HepG2 (cell line): ENCODE measurements at regions not wholly inside any gene's neighbourhood (a gene's known extent, or its start where the extent isn't known, plus 50 kb on each side); places are given as distances from the start of the nearest gene placed in this dataset.

Experiments used
- ATAC-seq: fragments of 200-7000 bp; cut with Tn5 transposase; 3 replicates; pipeline ENCODE4 v1.9.1; 2020; ENCODE audit warnings: mild to moderate bottlenecking, moderate library complexity
- BruUV-seq: library from RNA; stranded (reverse); fragments of 400-500 nt; replicated peaks from 2 replicates; lab custom pipeline; 2021; lab: Mats Ljungman, UMichigan
- CTCF ChIA-PET: fragments of 300-600 bp; formaldehyde crosslinking; extraction: SDS; loops from one replicate; lab custom pipeline; 2021; ENCODE audit warnings: low total read pairs, inconsistent platforms, low intra/inter-chr PET ratio; lab: Yijun Ruan, JAX
- POLR2A ChIA-PET: fragments of 350-600 bp; sonication (Branson Sonifier 250); formaldehyde crosslinking; loops from one replicate; lab custom pipeline; 2020; ENCODE audit warnings: antibody characterized with exemption, inconsistent platforms; lab: Yijun Ruan, JAX
- DNase-seq: peaks from one replicate; pipeline ENCODE4 v3.0.0-alpha.2; 2015; ENCODE audit warnings: low spot score
- FAIRE-seq: peaks from 3 replicates; lab custom pipeline; 2011; peaks lifted over from hg19 to GRCh38; lab: Jason Lieb, UNC
- H2AFZ ChIP-seq: one replicate; pipeline ENCODE4 v1.6.1; 2011; ENCODE audit warnings: low read length, inconsistent platforms
- H3K27ac ChIP-seq: fragments of 300-600 bp; 3 replicates; pipeline ENCODE4 v1.8.0; 2011; ENCODE audit warnings: mixed run types, mild to moderate bottlenecking, mixed read lengths, low read length, inconsistent platforms; ENCODE audit not compliant: insufficient read depth; ENCODE audit errors: extremely low read length
- H3K27me3 ChIP-seq, 2 experiments: fragments of 200-600 bp in 1 of 2; 2 replicates in 1 of 2; 3 replicates in 1 of 2; pipeline versions ENCODE4 v1.6.0 to v1.8.0; 2011; ENCODE audit warnings: low read length in 2 of 2, mild to moderate bottlenecking in 2 of 2, moderate library complexity in 2 of 2, inconsistent platforms in 1 of 2; ENCODE audit not compliant: insufficient read depth in 2 of 2, control insufficient read depth in 1 of 2
- H3K36me3 ChIP-seq, 2 experiments: fragments of 200-600 bp in 1 of 2; replicated peaks in 1 of 2; 2 replicates in 1 of 2; 3 replicates in 1 of 2; pipeline versions ENCODE4 v1.5.1 to v1.8.0; 2011; ENCODE audit warnings: low read length in 2 of 2, inconsistent platforms in 1 of 2; ENCODE audit not compliant: insufficient read depth in 2 of 2, control insufficient read depth in 1 of 2
- H3K4me1 ChIP-seq: 2 replicates; pipeline ENCODE4 v1.5.1; 2012; ENCODE audit warnings: low read length, inconsistent platforms; ENCODE audit not compliant: insufficient read depth
- H3K4me2 ChIP-seq: 2 replicates; pipeline ENCODE4 v1.6.0; 2011; ENCODE audit warnings: low read depth, low read length, inconsistent platforms
- H3K4me3 ChIP-seq, 3 experiments: fragments of 200-600 bp in 1 of 3; sonication (generic), shearing (Covaris generic) in 1 of 3; replicated peaks in 1 of 3; 2 replicates each; pipeline ENCODE4 v1.5.1; 2011 to 2016; ENCODE audit warnings: low read length in 3 of 3, inconsistent platforms in 2 of 3, low read depth in 2 of 3, mild to moderate bottlenecking in 2 of 3, control low read depth in 1 of 3, mixed read lengths in 1 of 3; ENCODE audit not compliant: insufficient read depth in 1 of 3
- H3K79me2 ChIP-seq: one replicate; pipeline ENCODE4 v1.6.1; 2011; ENCODE audit warnings: low read length, inconsistent platforms; ENCODE audit not compliant: insufficient read depth
- H3K9ac ChIP-seq: 2 replicates; pipeline ENCODE4 v1.6.0; 2011; ENCODE audit warnings: mild to moderate bottlenecking, low read depth, low read length, inconsistent platforms; ENCODE audit not compliant: insufficient read depth
- H3K9me3 ChIP-seq: 2 replicates; pipeline ENCODE4 v1.5.1; 2012; ENCODE audit warnings: mild to moderate bottlenecking, low read length
- H4K20me1 ChIP-seq: 2 replicates; pipeline ENCODE4 v1.6.0; 2011; ENCODE audit warnings: inconsistent platforms, mild to moderate bottlenecking, low read length, moderate library complexity; ENCODE audit not compliant: insufficient read depth
- GATAD1 ChIP-seq: IDR thresholded peaks from 2 replicates; pipeline ENCODE4 v1.6.1; 2016; ENCODE audit warnings: missing genetic modification reagents, missing compliant biosample characterization
- MAFF ChIP-seq: IDR thresholded peaks from 2 replicates; pipeline ENCODE4 v1.6.1; 2011; ENCODE audit warnings: low read depth, low read length, improper control_type of control experiment
- NCOR1 ChIP-seq: fragments of 200-600 bp; sonication (generic); IDR thresholded peaks from 2 replicates; pipeline ENCODE4 v1.7.0; 2017; ENCODE audit warnings: antibody characterized with exemption, low read length, borderline replicate concordance
- ONECUT2 ChIP-seq: sonication (generic); formaldehyde crosslinking; IDR thresholded peaks from 2 replicates; pipeline ENCODE4 v1.4.0; 2020; ENCODE audit warnings: missing genetic modification reagents
- PHF20 ChIP-seq: sonication (generic); formaldehyde crosslinking; IDR thresholded peaks from 2 replicates; pipeline ENCODE4 v1.5.0; 2020; ENCODE audit warnings: mild to moderate bottlenecking, missing genetic modification reagents
- PITX1 ChIP-seq: sonication (generic); formaldehyde crosslinking; IDR thresholded peaks from 2 replicates; pipeline ENCODE4 v1.5.1; 2020; ENCODE audit warnings: mild to moderate bottlenecking, missing genetic modification reagents
- RARA ChIP-seq: IDR thresholded peaks from 2 replicates; pipeline ENCODE4 v1.6.1; 2016; ENCODE audit warnings: missing genetic modification reagents, missing compliant biosample characterization
- TAF1 ChIP-seq: sonication (generic); formaldehyde crosslinking; IDR thresholded peaks from 2 replicates; pipeline ENCODE4 v1.4.0; 2020; ENCODE audit warnings: missing genetic modification reagents
- TBL1XR1 ChIP-seq: fragments of 150-350 bp; IDR thresholded peaks from 2 replicates; pipeline ENCODE4 v1.6.1; 2014; ENCODE audit warnings: borderline replicate concordance, low read length; ENCODE audit not compliant: partially characterized antibody
- TBP ChIP-seq: sonication (generic); formaldehyde crosslinking; IDR thresholded peaks from 2 replicates; pipeline ENCODE4 v1.5.0; 2020; ENCODE audit warnings: missing genetic modification reagents
- ZBTB20 ChIP-seq: sonication (generic); formaldehyde crosslinking; IDR thresholded peaks from 2 replicates; pipeline ENCODE4 v1.8.1; 2023; ENCODE audit warnings: missing genetic modification reagents, low read depth, mild to moderate bottlenecking, borderline replicate concordance
- ZBTB8A ChIP-seq: sonication (generic); formaldehyde crosslinking; IDR thresholded peaks from 2 replicates; pipeline ENCODE4 v1.4.0; 2020; ENCODE audit warnings: mild to moderate bottlenecking, low read depth, missing genetic modification reagents, borderline replicate concordance
- ZNF672 ChIP-seq: sonication (generic); formaldehyde crosslinking; IDR thresholded peaks from 2 replicates; pipeline ENCODE4 v1.8.1; 2022; ENCODE audit warnings: missing genetic modification reagents
- ZNF781 ChIP-seq: sonication (generic); formaldehyde crosslinking; IDR thresholded peaks from 2 replicates; pipeline ENCODE4 v1.5.1; 2020; ENCODE audit warnings: borderline replicate concordance, mild to moderate bottlenecking, missing genetic modification reagents; ENCODE audit errors: not compliant biosample characterization
- ZSCAN20 ChIP-seq: sonication (generic); formaldehyde crosslinking; IDR thresholded peaks from 2 replicates; pipeline ENCODE4 v1.4.0; 2020; ENCODE audit warnings: missing genetic modification reagents, mild to moderate bottlenecking, borderline replicate concordance
- WGBS: methylation state at CpG from one replicate; pipeline ENCODE4 v1.1.6; 2017; ENCODE audit warnings: low lambda C conversion rate; 5-methylcytosine and 5-hydroxymethylcytosine counted together
- in situ Hi-C: cut with HindIII; loops from 2 replicates; pipeline ENCODE4 v1.10.0; 2017; ENCODE audit warnings: low pct_unique_long_range_greater_than_20kb; ENCODE audit not compliant: extremely low pct_ligation_motif_present
- intact Hi-C: fragments of 100-400 bp; cut with micrococcal nuclease; formaldehyde crosslinking; loops from one replicate; pipeline ENCODE4 v1.10.0; 2022; ENCODE audit not compliant: unreplicated experiment
- TF ChIP-seq, protein P1 (sequence below): sonication (generic); formaldehyde crosslinking; IDR thresholded peaks from 2 replicates; pipeline ENCODE4 v1.4.0; 2020; ENCODE audit warnings: mild to moderate bottlenecking, missing genetic modification reagents
- TF ChIP-seq, protein P2 (sequence below): sonication (generic); formaldehyde crosslinking; IDR thresholded peaks from 2 replicates; pipeline ENCODE4 v1.8.0; 2022; ENCODE audit warnings: mild to moderate bottlenecking, missing genetic modification reagents, borderline replicate concordance

DNA sequence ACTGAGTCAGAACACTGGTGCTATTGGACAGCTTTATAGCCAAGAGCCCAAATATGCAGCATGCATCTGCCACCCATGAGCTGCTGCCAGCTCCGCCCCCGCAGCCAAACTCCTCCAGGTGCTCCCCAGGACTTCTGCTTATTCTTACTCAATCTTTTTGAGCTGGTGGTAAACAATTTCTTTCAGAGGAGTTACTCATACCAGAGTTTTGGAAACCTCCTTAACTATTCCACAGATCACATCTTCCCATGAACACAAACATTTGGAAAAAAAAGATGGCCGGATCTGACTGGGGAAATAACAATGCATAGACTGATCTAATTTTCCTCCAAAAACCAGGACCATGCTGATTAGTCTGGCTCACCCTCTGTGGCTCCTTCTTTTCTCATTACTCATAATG, 399.9 kb downstream of the GPM6A start:
- H3K9me3 ChIP-seq = peaks cover 77% of the 10 kb centered on the region
- H3K4me3 ChIP-seq = no peak overlapping the region
- H2AFZ ChIP-seq = no peak overlapping the region
- H3K4me2 ChIP-seq = no peak overlapping the region
- DNase-seq = no peak
- no peak overlapping the region for H3K9ac ChIP-seq
- BruUV-seq = no TSS peak
- WGBS = 0% methylated on average over 3 of the region's 3 CpGs
- intact Hi-C loops = no loop called here
- TF ChIP-seq PHF20 (CRISPR knock-in tag) (no peak), ZNF781 (CRISPR knock-in tag) (no peak), MAFF (no peak), ZNF672 (CRISPR knock-in tag) (no peak), ZSCAN20 (no peak), GATAD1 (CRISPR knock-in tag) (no peak), ZBTB8A (CRISPR knock-in tag) (no peak), PITX1 (CRISPR knock-in tag) (no peak), TAF1 (CRISPR knock-in tag) (no peak), NCOR1 (no peak), TBP (CRISPR knock-in tag) (no peak), TBL1XR1 (no peak), ZBTB20 (no peak), ONECUT2 (CRISPR knock-in tag) (no peak), RARA (CRISPR knock-in tag) (no peak)
- TF ChIP-seq, protein P1, sequence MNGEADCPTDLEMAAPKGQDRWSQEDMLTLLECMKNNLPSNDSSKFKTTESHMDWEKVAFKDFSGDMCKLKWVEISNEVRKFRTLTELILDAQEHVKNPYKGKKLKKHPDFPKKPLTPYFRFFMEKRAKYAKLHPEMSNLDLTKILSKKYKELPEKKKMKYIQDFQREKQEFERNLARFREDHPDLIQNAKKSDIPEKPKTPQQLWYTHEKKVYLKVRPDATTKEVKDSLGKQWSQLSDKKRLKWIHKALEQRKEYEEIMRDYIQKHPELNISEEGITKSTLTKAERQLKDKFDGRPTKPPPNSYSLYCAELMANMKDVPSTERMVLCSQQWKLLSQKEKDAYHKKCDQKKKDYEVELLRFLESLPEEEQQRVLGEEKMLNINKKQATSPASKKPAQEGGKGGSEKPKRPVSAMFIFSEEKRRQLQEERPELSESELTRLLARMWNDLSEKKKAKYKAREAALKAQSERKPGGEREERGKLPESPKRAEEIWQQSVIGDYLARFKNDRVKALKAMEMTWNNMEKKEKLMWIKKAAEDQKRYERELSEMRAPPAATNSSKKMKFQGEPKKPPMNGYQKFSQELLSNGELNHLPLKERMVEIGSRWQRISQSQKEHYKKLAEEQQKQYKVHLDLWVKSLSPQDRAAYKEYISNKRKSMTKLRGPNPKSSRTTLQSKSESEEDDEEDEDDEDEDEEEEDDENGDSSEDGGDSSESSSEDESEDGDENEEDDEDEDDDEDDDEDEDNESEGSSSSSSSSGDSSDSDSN = no peak
- TF ChIP-seq, protein P2, sequence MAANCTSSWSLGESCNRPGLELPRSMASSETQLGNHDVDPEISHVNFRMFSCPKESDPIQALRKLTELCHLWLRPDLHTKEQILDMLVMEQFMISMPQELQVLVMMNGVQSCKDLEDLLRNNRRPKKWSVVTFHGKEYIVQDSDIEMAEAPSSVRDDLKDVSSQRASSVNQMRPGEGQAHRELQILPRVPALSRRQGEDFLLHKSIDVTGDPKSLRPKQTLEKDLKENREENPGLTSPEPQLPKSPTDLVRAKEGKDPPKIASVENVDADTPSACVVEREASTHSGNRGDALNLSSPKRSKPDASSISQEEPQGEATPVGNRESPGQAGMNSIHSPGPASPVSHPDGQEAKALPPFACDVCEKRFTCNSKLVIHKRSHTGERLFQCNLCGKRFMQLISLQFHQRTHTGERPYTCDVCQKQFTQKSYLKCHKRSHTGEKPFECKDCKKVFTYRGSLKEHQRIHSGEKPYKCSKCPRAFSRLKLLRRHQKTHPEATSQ = no peak
- TF ChIP-seq, all 625 proteins: peak for 0
- no peaks in the 10 kb centered on the region for H3K79me2 ChIP-seq
- H3K27ac ChIP-seq = no peak overlapping the region
- no peaks in the 10 kb centered on the region for H3K36me3 ChIP-seq
- CTCF ChIA-PET = no interaction called here
- POLR2A ChIA-PET = no interaction called here
- H4K20me1 ChIP-seq = no peaks in the 10 kb centered on the region
- ATAC-seq (no peak), FAIRE-seq (no peak)
- in situ Hi-C loops = no loop called here
- no peaks in the 10 kb centered on the region for H3K27me3 ChIP-seq
- H3K4me1 ChIP-seq = no peaks in the 10 kb centered on the region
